ENCODE measurements at regions not wholly inside any gene's neighbourhood (a gene's known extent, or its start where the extent isn't known, plus 50 kb on each side); places are given as distances from the start of the nearest gene placed in this dataset.

GRCh38 chr12:87704374-87704773 is 324.8 kb downstream of the C12orf50 start:
- Histone ChIP-seq H3K27ac (ENCODE audit: low read depth, low read length) (no peak overlapping the region), H3K9me2 (replicated peaks; ENCODE audit: control insufficient read depth, low read length) (no peaks in the 10 kb centered on the region), H3K4me1 (ENCODE audit: control insufficient read depth, low read length) (no peaks in the 10 kb centered on the region), H3K27me3 (ENCODE audit: control insufficient read depth, low read length) (no peaks in the 10 kb centered on the region), H3F3A (ENCODE audit: control insufficient read depth, insufficient read depth) (no peaks in the 10 kb centered on the region), H3K79me2 (ENCODE audit: control insufficient read depth, low read length) (no peaks in the 10 kb centered on the region), H3K36me3 (ENCODE audit: control insufficient read depth, low read length) (no peaks in the 10 kb centered on the region), H4K20me1 (ENCODE audit: control insufficient read depth, insufficient read depth, low read depth, low read length) (no peaks in the 10 kb centered on the region), H3K9me3 (ENCODE audit: control insufficient read depth, insufficient read depth, low read length) (no peaks in the 10 kb centered on the region), H3K4me3 (ENCODE audit: low read length) (no peak overlapping the region), H3K4me2 (ENCODE audit: low read length) (no peak overlapping the region)
- TF ChIP-seq CTCF (IDR thresholded peaks at IDR 0.05; ENCODE audit: low read depth, low read length, poor library complexity, severe bottlenecking): no peak
- TF ChIP-seq EZH2phosphoT487 (IDR thresholded peaks at IDR 0.05; ENCODE audit: borderline replicate concordance, low read length): no peak

- Histone ChIP-seq H3K79me2 (ENCODE audit: control insufficient read depth, low read length) (no peaks in the 10 kb centered on the region), H3K4me2 (ENCODE audit: low read length) (no peak overlapping the region), H3K9me2 (replicated peaks; ENCODE audit: control insufficient read depth, low read length) (no peaks in the 10 kb centered on the region), H3K36me3 (ENCODE audit: control insufficient read depth, low read length) (no peaks in the 10 kb centered on the region), H4K20me1 (ENCODE audit: control insufficient read depth, insufficient read depth, low read depth, low read length) (no peaks in the 10 kb centered on the region), H3K4me3 (ENCODE audit: low read length) (no peak overlapping the region), H3K27ac (ENCODE audit: low read depth, low read length) (no peak overlapping the region), H3K9me3 (ENCODE audit: control insufficient read depth, insufficient read depth, low read length) (no peaks in the 10 kb centered on the region), H3K4me1 (ENCODE audit: control insufficient read depth, low read length) (no peaks in the 10 kb centered on the region), H3F3A (ENCODE audit: control insufficient read depth, insufficient read depth) (no peaks in the 10 kb centered on the region), H3K27me3 (ENCODE audit: control insufficient read depth, low read length) (no peaks in the 10 kb centered on the region)
- TF ChIP-seq CTCF (IDR thresholded peaks at IDR 0.05; ENCODE audit: low read depth, low read length, poor library complexity, severe bottlenecking): no peak
- TF ChIP-seq EZH2phosphoT487 (IDR thresholded peaks at IDR 0.05; ENCODE audit: borderline replicate concordance, low read length): no peak
Observed at GRCh38 chr12:87690236-87690810, 338.9 kb downstream of the C12orf50 start.

- no peaks in the 10 kb centered on the region for H3K27me3 ChIP-seq (ENCODE audit: control insufficient read depth, low read length)
- TF ChIP-seq CTCF (IDR thresholded peaks at IDR 0.05; ENCODE audit: low read depth, low read length, poor library complexity, severe bottlenecking): no peak
- TF ChIP-seq EZH2phosphoT487 (IDR thresholded peaks at IDR 0.05; ENCODE audit: borderline replicate concordance, low read length): no peak
- H3K4me2 ChIP-seq (ENCODE audit: low read length): no peak overlapping the region
- H3K27ac ChIP-seq (ENCODE audit: low read depth, low read length): no peak overlapping the region
- no peaks in the 10 kb centered on the region for H3K36me3 ChIP-seq (ENCODE audit: control insufficient read depth, low read length)
- H3K4me1 ChIP-seq (ENCODE audit: control insufficient read depth, low read length): no peaks in the 10 kb centered on the region
- no peaks in the 10 kb centered on the region for H3K9me2 ChIP-seq (replicated peaks; ENCODE audit: control insufficient read depth, low read length)
- H3K9me3 ChIP-seq (ENCODE audit: control insufficient read depth, insufficient read depth, low read length): no peaks in the 10 kb centered on the region
- no peaks in the 10 kb centered on the region for H3F3A ChIP-seq (ENCODE audit: control insufficient read depth, insufficient read depth)
- H3K4me3 ChIP-seq (ENCODE audit: low read length): no peak overlapping the region
- H4K20me1 ChIP-seq (ENCODE audit: control insufficient read depth, insufficient read depth, low read depth, low read length): no peaks in the 10 kb centered on the region
- no peaks in the 10 kb centered on the region for H3K79me2 ChIP-seq (ENCODE audit: control insufficient read depth, low read length)
Observed at GRCh38 chr12:87689196-87689595, 340.0 kb downstream of the C12orf50 start.

All from DOHH2 (cell line).